HG03066 (cell line): ENCODE measurements at regions not wholly inside any gene's neighbourhood (a gene's known extent, or its start where the extent isn't known, plus 50 kb on each side); places are given as distances from the start of the nearest gene placed in this dataset.

ENCODE experiments used
- ATAC-seq: cut with Tn5 transposase; IDR thresholded peaks from one replicate; pipeline ENCODE4 v1.9.1; 2021; ENCODE audit warnings: low read depth; ENCODE audit not compliant: unreplicated experiment

- ATAC-seq, result no peak
Measured at GRCh38 chr4:171759274-171759673, 53.9 kb upstream of the GALNTL6 start.

- ATAC-seq, result no peak
Measured at GRCh38 chr4:171751538-171751937, 61.7 kb upstream of the GALNTL6 start.

DNA sequence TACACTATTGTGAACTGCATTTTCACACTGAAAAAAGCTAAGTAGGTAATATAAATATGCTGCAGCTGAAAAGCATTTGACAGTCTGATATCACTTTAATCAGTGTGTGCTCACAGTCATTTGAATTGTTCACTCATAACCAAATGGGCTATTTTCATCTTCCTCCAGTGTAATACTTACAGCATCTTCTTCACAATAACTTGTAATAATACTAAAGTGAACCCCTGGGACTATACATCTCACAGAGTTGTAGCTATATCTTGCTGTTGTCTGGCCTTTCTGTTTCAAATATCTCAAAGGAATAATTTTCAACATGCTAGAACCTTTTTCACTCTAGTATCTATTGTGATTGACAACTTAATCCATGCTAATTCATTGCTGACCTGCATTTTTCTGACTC, 66.8 kb upstream of the GALNTL6 start:
- ATAC-seq, result no peak

DNA sequence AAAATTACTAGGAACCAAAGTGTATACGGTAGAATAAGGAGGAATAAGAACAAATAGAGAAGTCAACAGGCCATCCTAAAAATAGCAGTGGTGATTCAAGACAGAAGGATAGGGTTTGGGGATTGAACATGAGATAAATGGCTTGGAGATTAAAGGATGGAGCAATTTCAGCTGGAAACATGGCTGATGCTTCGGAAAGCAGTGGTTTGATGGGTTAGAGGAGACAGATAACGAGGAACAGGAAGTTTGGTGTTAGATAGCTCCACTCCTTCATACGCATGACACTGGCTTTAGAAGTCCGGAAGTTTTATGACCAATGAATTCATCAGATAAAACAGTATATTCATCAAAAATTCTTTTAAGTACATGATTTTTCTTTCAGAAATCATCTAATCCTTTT, 70.8 kb upstream of the GALNTL6 start:
- ATAC-seq, result no peak

- no peak for ATAC-seq
Measured at GRCh38 chr4:171727185-171727584, 86.0 kb upstream of the GALNTL6 start.

DNA sequence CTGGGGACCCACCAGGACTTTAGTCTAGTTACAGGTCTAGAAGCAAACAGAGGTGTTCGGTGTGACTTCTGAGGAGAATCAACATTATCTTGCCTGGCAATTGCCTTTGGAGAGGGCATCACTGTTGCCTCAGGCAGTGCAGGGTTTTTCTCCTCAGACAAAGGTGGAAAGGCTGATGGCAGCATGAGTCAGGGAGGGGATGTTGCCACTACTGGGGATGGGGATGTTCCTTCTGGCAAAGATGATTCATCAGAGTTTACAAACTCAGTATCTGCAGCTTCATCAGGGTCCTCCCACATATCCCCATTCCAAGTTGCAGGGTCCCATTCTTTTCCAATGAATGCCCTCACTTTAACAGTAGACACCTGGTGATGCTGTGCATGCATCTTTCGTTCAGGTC, 91.3 kb upstream of the GALNTL6 start:
- no peak for ATAC-seq

DNA sequence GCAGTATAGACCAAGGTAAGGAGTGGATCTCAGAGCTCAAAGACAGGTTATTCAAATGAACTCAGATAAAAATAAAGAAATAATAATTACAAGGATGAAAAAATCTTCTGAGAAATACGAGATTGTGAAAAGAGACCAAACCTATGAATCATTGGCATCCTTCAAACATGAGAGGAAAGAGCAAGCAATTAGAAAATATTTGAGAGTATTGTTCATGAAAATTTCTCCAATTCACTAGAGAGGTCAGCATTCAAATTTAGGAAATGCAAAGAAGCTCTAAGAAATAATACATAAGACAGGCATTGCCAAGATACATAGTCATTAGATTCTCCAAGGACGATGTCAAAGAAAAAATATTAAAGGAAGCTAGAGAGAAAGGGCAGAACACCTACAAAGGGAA, 93.5 kb upstream of the GALNTL6 start:
- no peak for ATAC-seq

- ATAC-seq, result no peak
Measured at GRCh38 chr4:171718665-171719064, 94.5 kb upstream of the GALNTL6 start.

DNA sequence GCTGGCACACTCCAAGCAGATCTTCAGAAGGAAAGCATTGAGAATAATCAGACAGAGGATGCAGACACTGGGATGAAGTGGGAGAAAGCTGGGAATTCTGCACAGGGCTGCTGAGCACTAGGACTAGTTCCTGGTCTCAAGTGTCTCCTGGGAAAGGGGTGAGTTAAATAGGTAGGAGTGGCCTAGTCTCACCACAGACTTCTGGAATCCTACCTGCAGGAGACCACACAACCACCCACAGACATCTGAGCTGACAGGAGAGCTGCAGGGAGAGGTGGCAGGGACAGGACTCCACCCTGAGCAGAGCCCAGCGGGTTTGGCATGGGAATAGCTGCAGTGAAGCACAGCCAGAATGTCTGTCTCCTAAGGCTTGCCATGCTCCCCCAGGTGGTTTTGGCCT, 95.1 kb upstream of the GALNTL6 start:
- no peak for ATAC-seq

GRCh38 chr4:171717231-171717741, 95.9 kb upstream of the GALNTL6 start:
- no peak for ATAC-seq

GRCh38 chr4:171715973-171716372, 97.2 kb upstream of the GALNTL6 start:
- ATAC-seq, result no peak

DNA sequence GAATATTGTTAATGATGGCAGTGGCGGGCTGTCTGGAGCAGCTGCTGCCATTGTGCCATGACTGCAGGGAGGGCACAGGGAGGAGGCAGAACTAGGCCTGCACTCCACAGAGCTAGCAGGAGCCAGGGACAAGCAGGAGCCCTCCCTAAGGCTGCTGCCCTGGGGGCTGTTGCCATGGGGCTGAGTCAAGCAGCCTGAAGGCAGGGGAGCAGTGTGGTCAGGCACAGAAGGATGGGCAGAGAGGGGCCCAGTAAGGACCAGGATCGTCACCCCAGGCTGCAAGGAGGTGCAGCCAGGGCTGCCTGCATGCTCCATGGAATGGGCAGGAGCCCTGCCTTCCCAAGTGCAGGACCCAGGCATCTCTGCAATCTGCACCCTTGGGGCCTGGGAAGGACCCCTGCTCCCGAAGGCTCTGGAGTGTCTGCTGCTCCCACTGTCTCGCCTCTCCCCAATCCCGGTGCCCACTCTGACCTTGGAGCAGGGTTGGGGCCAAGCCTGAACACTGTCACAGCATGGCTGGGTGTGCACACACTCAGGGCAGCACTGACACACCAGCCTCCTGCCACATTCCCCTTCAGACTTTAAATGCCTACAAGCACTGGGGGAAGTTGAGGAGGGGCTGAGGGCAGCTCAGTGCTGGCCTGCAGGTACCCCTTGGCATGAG, 98.3 kb upstream of the GALNTL6 start:
- no peak for ATAC-seq

GRCh38 chr4:171710743-171711142, 102.5 kb upstream of the GALNTL6 start:
- no peak for ATAC-seq

- peak; percentile 100 for ATAC-seq
Measured at GRCh38 chr4:171676555-171677215, 136.5 kb upstream of the GALNTL6 start.

DNA sequence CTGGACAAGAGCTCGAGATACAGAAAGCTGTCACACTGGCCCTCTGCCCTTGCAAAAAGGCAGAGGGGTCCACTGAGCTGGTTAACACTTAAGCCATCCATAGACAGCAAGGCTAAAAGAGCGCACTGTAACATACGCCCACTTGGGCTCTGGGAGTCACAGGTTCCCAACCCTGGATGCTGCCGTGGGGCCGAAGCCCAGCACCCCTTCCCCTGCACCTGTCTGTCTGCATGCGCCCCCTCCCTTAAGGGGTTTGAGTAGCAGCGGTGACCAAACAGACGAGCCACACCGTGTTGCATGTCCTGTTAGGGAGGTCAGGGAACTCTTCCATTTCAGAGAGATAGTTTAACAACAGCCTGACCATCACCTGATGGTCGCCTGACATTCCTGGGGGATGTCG, 138.4 kb upstream of the GALNTL6 start:
- no peak for ATAC-seq

GRCh38 chr4:171668403-171668802, 144.8 kb upstream of the GALNTL6 start:
- ATAC-seq, result no peak

- ATAC-seq, result no peak
Measured at GRCh38 chr4:171667906-171668305, 145.3 kb upstream of the GALNTL6 start.

GRCh38 chr4:171651071-171651470, 162.1 kb upstream of the GALNTL6 start:
- no peak for ATAC-seq

DNA sequence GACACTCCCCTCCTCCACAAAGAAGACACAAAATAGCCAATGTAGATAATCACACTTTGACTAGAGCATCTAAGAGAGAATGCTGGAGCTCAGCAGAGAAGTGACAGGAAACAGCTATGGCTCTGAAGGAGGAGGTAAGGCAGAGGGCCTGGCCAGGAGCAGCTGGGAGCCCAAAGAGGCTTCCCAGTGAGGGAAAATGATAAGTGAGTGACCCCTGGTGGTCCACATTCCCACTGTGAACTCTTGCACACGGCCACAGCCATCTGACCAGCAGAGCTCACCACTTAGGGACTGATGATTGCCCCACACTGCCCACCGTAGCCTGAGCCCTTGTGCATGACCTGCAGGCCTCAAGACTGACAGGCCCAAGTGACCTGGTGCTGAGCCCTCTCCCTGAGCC, 162.7 kb upstream of the GALNTL6 start:
- peak; percentile 71 for ATAC-seq

GRCh38 chr4:171648926-171649325, 164.3 kb upstream of the GALNTL6 start:
- no peak for ATAC-seq

- no peak for ATAC-seq
Measured at GRCh38 chr4:171646984-171647383, 166.2 kb upstream of the GALNTL6 start.

DNA sequence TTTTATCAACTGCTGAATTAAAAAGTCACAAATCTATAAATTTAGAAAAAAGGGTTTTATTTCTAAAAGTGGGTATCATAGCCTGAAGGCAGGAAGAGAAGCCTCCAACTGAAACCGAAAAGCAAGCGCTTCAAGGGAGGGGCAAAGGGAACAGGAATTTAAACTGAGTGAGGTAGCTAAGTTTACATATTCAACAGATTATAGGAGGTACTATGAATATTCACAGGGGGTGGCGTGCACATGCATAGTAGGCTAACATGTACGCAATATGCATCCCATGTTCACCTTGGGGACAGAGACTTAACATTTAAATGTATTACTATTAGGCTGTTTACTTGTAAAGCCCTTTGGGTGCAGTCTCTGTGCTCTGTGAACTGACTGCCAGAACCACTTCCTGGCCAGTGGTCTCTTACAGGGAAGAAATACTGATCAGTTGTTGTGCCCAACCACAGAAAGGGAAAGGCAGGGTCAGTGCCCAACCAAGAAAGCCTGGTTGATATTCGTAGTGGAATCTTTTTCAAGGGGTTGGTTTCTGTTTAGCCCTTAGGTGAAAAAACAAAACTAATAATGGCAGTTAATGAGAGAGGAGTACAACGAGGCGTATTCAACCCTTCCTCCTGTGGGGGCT, 168.7 kb upstream of the GALNTL6 start:
- peak; percentile 83 for ATAC-seq
